Muscle of leg (tissue), 3 donors: ENCODE measurements at regions not wholly inside any gene's neighbourhood (a gene's known extent, or its start where the extent isn't known, plus 50 kb on each side); places are given as distances from the start of the nearest gene placed in this dataset.

Experiments used
- DNase-seq: peaks from one replicate; pipeline ENCODE4 v3.0.0; 2013
- H3K27ac ChIP-seq: one replicate; pipeline ENCODE4 v1.5.1; 2013; ENCODE audit warnings: mild to moderate bottlenecking, low read length, control low read depth
- H3K27me3 ChIP-seq: one replicate; pipeline ENCODE4 v1.6.1; 2013; ENCODE audit warnings: low read length; ENCODE audit not compliant: control insufficient read depth, insufficient read depth
- H3K36me3 ChIP-seq: one replicate; pipeline ENCODE4 v1.6.1; 2013; ENCODE audit warnings: low read length; ENCODE audit not compliant: control insufficient read depth, insufficient read depth
- H3K4me1 ChIP-seq: one replicate; pipeline ENCODE4 v1.6.1; 2013; ENCODE audit warnings: low read length; ENCODE audit not compliant: control insufficient read depth, insufficient read depth
- H3K4me3 ChIP-seq: one replicate; pipeline ENCODE4 v1.5.1; 2013; ENCODE audit warnings: low read length, control low read depth
- H3K9me3 ChIP-seq: replicated peaks from 2 replicates; pipeline ENCODE4 v1.6.1; 2013; ENCODE audit warnings: low read depth, low read length; ENCODE audit not compliant: control insufficient read depth
- WGBS: methylation state at CpG from one replicate; pipeline ENCODE4 v1.1.5; 2013; ENCODE audit warnings: missing lambda C conversion rate; ENCODE audit not compliant: insufficient coverage; 5-methylcytosine and 5-hydroxymethylcytosine counted together

- no peaks in the 10 kb centered on the region for H3K36me3 ChIP-seq
- H3K9me3 ChIP-seq: no peaks in the 10 kb centered on the region
- DNase-seq: no peak
- H3K4me1 ChIP-seq: peaks cover 2% of the 10 kb centered on the region
- 27% methylated on average over 9 of the region's 21 CpGs for WGBS
- peaks cover 22% of the 10 kb centered on the region for H3K27me3 ChIP-seq
- H3K27ac ChIP-seq: no peak overlapping the region
- H3K4me3 ChIP-seq: no peak overlapping the region
These were observed 118.1 kb upstream of the MAFB start for GRCh38 chr20:40806929-40807820.

GRCh38 chr20:40807821-40808170 is 118.8 kb upstream of the MAFB start:
- no peaks in the 10 kb centered on the region for H3K9me3 ChIP-seq
- WGBS: 6% methylated on average over 2 of the region's 2 CpGs
- DNase-seq: no peak
- no peak overlapping the region for H3K27ac ChIP-seq
- no peak overlapping the region for H3K4me3 ChIP-seq
- H3K36me3 ChIP-seq: no peaks in the 10 kb centered on the region
- peaks cover 2% of the 10 kb centered on the region for H3K4me1 ChIP-seq
- peaks cover 22% of the 10 kb centered on the region for H3K27me3 ChIP-seq

GRCh38 chr20:40808936-40809335 is 119.9 kb upstream of the MAFB start:
- Histone ChIP-seq H3K27ac (no peak overlapping the region), H3K27me3 (peaks cover 22% of the 10 kb centered on the region), H3K4me3 (no peak overlapping the region), H3K36me3 (no peaks in the 10 kb centered on the region), H3K9me3 (no peaks in the 10 kb centered on the region), H3K4me1 (peaks cover 2% of the 10 kb centered on the region)
- 50% methylated on average over 3 of the region's 6 CpGs for WGBS
- no peak for DNase-seq

GRCh38 chr20:40809361-40809760 is 120.3 kb upstream of the MAFB start:
- H3K36me3 ChIP-seq: no peaks in the 10 kb centered on the region
- DNase-seq: no peak
- no peak overlapping the region for H3K4me3 ChIP-seq
- peaks cover 22% of the 10 kb centered on the region for H3K27me3 ChIP-seq
- H3K27ac ChIP-seq: no peak overlapping the region
- H3K9me3 ChIP-seq: no peaks in the 10 kb centered on the region
- 92% methylated on average over 4 of the region's 5 CpGs for WGBS
- H3K4me1 ChIP-seq: peaks cover 3% of the 10 kb centered on the region

GRCh38 chr20:40810332-40811000 is 121.4 kb upstream of the MAFB start:
- DNase-seq: no peak
- WGBS: 72% methylated on average over 4 of the region's 5 CpGs

GRCh38 chr20:40811004-40811403 is 122.0 kb upstream of the MAFB start:
- H3K36me3 ChIP-seq: no peaks in the 10 kb centered on the region
- 100% methylated on average over 2 of the region's 4 CpGs for WGBS

More at GRCh38 chr20:40810332-40811000, 121.4 kb upstream of the MAFB start:
- Histone ChIP-seq H3K4me1 (peaks cover 6% of the 10 kb centered on the region), H3K4me3 (no peak overlapping the region), H3K9me3 (no peaks in the 10 kb centered on the region), H3K36me3 (no peaks in the 10 kb centered on the region), H3K27me3 (peaks cover 21% of the 10 kb centered on the region), H3K27ac (no peak overlapping the region)

GRCh38 chr20:40811660-40812414 is 122.8 kb upstream of the MAFB start:
- 81% methylated on average over 3 of the region's 8 CpGs for WGBS
- no peak overlapping the region for H3K4me3 ChIP-seq

More at GRCh38 chr20:40811004-40811403, 122.0 kb upstream of the MAFB start:
- Histone ChIP-seq H3K4me3 (no peak overlapping the region), H3K9me3 (no peaks in the 10 kb centered on the region), H3K27ac (no peak overlapping the region), H3K27me3 (peaks cover 17% of the 10 kb centered on the region), H3K4me1 (peaks cover 6% of the 10 kb centered on the region)
- no peak for DNase-seq

GRCh38 chr20:40812415-40812925 is 123.4 kb upstream of the MAFB start:
- no peak overlapping the region for H3K27ac ChIP-seq
- WGBS: 66% methylated on average over 3 of the region's 7 CpGs
- no peaks in the 10 kb centered on the region for H3K36me3 ChIP-seq
- H3K4me3 ChIP-seq: no peak overlapping the region
- DNase-seq: no peak
- peaks cover 6% of the 10 kb centered on the region for H3K4me1 ChIP-seq
- no peaks in the 10 kb centered on the region for H3K9me3 ChIP-seq
- H3K27me3 ChIP-seq: peaks cover 13% of the 10 kb centered on the region

More at GRCh38 chr20:40811660-40812414, 122.8 kb upstream of the MAFB start:
- no peaks in the 10 kb centered on the region for H3K9me3 ChIP-seq
- H3K36me3 ChIP-seq: no peaks in the 10 kb centered on the region
- H3K4me1 ChIP-seq: peaks cover 6% of the 10 kb centered on the region
- H3K27ac ChIP-seq: no peak overlapping the region
- peaks cover 13% of the 10 kb centered on the region for H3K27me3 ChIP-seq
- DNase-seq: no peak

GRCh38 chr20:40813029-40813431 is 124.0 kb upstream of the MAFB start:
- Histone ChIP-seq H3K9me3 (no peaks in the 10 kb centered on the region), H3K4me1 (peaks cover 6% of the 10 kb centered on the region), H3K27ac (no peak overlapping the region), H3K27me3 (peaks cover 8% of the 10 kb centered on the region), H3K4me3 (no peak overlapping the region), H3K36me3 (no peaks in the 10 kb centered on the region)
- 71% methylated on average over 3 of the region's 5 CpGs for WGBS
- DNase-seq: no peak
